Skin epidermis (tissue), 12 donors: ENCODE measurements at regions not wholly inside any gene's neighbourhood (a gene's known extent, or its start where the extent isn't known, plus 50 kb on each side); places are given as distances from the start of the nearest gene placed in this dataset.
"Not testable (repeated sequence)": the region's sequence is repeated elsewhere in the genome, so short reads cannot be mapped to it uniquely, and the experiment has no call there.

ENCODE experiments used
- H3K27ac ChIP-seq, 21 experiments: fragments of 200-600 bp; sonication (generic) in 11 of 21; one replicate each; pipeline ENCODE4 v1.5.0; 2020; ENCODE audit warnings: mild to moderate bottlenecking in 3 of 21, inconsistent platforms in 2 of 21, moderate library complexity in 2 of 21
- H3K4me3 ChIP-seq, 7 experiments: fragments of 200-600 bp; sonication (generic) in 2 of 7; one replicate each; pipeline ENCODE4 v1.5.0; 2020; ENCODE audit warnings: inconsistent platforms in 2 of 7, mild to moderate bottlenecking in 2 of 7, moderate library complexity in 1 of 7

DNA sequence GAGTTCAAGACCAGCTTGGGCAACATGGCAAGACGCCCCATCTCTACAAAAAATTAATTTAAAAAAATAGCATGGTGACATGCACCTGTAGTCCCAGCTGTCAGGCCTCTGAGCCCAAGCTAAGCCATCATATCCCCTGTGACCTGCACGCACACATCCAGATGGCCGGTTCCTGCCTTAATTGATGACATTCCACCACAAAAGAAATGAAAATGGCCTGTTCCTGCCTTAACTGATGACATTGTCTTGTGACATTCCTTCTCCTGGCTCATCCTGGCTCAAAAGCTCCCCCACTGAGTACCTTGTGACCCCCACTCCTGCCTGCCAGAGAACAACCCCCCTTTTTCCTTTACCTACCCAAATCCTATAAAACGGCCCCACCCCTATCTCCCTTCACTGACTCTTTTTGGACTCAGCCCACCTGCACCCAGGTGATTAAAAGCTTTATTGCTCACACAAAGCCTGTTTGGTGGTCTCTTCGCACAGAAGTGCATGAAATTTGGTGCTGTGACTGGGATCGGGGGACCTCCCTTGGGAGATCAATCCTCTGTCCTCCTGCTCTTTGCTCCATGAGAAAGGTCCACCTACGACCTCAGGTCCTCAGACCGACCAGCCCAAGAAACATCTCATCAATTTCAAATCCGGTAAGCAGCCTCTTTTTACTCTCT is 65.6 kb upstream of the ETAA1 start:
- not testable (repeated sequence) for H3K27ac ChIP-seq

DNA sequence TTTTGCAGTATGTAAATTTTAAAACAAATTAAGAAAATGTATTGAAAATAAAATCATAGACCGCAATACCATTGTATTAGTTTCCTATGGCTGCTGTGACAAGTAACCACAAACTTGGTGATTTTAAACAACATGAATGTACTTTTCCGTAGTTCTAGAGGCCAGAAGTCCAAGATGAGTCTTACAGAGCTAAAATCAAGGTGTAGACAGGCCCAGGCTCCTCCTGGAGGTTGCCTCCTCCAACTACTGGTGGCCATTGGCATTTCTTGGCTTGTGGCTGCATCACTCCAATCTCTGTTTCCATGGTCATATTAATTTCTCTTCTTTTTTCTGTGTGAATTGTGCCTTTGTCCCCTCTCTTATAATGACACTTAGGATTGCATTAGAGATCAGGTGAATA is 59.2 kb upstream of the ETAA1 start:
- Histone ChIP-seq H3K27ac (no peak overlapping the region), H3K4me3 (no peak overlapping the region)

More for the DNA sequence above, 65.6 kb upstream of the ETAA1 start:
- not testable (repeated sequence) for H3K4me3 ChIP-seq

DNA sequence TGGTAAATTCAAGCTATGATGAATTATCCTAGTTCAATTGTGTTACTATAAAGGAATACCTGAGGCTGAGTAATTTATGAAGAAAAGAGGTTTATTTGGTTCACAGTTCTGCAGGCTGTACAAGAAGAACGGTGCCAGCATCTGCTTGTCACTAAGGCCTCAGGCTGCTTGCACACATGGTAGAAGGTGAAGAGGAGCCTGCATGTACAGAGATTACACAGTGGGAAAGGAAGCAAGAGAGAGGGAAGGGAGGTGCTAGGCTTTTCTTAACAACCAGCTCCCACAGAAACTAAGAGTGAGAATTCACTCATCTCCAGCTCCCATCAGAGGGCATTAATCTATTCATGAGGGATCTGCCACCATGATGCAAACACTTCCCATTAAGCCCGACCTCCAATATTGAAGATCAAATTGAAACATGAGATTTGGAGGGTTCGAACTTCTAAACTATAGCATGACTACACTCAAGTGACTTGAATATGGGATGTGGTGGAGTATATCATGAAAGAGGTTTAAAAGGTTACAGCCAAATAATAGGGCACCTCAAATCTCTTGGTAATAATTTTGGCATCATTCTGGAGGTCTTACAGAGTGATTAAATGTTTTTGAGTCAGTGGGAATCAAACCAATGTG is 58.4 kb upstream of the ETAA1 start:
- H3K4me3 ChIP-seq, result no peak overlapping the region
- H3K27ac ChIP-seq, result no peak overlapping the region

DNA sequence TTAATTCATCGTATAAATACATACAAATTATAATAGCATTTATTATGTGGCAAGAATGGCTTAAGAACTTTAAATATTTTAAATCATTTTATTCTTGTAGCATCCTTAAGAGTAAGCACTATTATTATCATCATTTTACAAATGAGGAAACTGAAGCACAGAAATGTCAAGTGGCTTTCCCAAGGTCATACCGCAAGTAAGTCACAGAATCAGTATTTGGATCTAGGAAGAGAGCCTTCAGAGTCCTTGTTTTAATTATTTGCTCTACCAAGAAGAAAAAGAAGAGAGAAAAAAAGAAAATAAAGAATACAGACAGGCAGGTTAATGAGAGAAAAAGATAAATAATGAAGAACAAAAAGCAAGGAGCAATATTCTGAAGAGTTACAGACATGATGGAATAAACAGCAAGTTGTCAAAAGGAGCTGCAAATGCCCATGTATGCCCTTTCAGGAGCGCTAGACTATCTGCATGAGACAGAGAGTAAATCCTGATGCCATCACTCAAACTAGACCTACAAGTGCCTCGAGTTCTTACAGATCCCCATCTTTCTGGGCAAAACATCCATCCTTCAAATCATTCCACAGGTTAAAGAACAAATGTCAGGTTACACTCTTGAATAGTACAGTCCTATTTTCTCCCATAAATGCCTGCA is 57.8 kb upstream of the ETAA1 start:
- H3K27ac ChIP-seq, result no peak overlapping the region
- H3K4me3 ChIP-seq, result no peak overlapping the region

DNA sequence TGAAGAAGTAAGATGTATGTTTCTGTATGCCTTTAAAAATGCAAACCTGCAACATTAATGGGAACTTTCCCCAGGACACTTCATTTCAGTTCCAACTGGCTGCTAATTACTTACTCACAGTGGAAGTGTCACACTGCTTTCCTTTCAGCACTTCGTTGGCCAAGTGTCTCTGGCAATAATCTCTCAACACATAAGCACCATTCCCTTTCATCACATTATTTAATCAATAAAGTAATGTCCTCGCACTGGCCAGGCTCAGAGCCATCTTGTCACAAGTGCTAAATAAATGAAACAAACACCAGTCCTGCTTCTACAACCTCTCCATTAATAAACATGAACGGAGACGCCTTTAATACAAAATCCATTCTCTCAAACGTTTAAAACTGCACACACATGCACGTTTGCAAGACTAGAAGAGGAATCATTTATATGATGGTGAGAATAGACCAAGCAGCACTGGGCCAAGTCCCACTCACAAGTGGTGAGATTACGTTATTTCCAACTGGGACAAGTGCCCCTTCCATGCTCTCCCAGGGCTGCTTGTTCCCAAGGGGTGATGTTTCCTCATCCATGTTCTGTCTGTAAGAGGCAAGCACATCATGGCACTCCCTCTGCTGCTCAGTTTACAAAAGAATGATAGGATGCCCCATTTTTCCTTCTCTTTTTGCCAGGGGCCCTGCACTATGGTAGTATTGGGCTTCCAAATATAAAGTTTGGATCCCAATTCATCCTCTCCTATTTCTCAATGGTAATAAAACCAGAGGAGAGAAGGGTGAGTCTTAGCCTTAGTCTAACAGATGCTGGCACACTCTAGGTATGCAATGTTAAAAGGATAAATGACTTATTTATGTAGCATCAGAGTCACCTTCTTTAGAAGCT is 56.8 kb upstream of the ETAA1 start:
- H3K4me3 ChIP-seq, result no peak overlapping the region

GRCh38 chr2:67341012-67341318 is 56.2 kb upstream of the ETAA1 start:
- H3K4me3 ChIP-seq, result no peak overlapping the region
- no peak overlapping the region for H3K27ac ChIP-seq

More for the DNA sequence above, 56.8 kb upstream of the ETAA1 start:
- H3K27ac ChIP-seq, result no peak overlapping the region

GRCh38 chr2:67341336-67341735 is 55.8 kb upstream of the ETAA1 start:
- no peak overlapping the region for H3K27ac ChIP-seq

GRCh38 chr2:67342394-67342793 is 54.7 kb upstream of the ETAA1 start:
- H3K4me3 ChIP-seq, result no peak overlapping the region

More at GRCh38 chr2:67341336-67341735, 55.8 kb upstream of the ETAA1 start:
- H3K4me3 ChIP-seq, result no peak overlapping the region

GRCh38 chr2:67346718-67347407 is 50.3 kb upstream of the ETAA1 start:
- no peak overlapping the region for H3K4me3 ChIP-seq

More at GRCh38 chr2:67342394-67342793, 54.7 kb upstream of the ETAA1 start:
- H3K27ac ChIP-seq, result no peak overlapping the region

More at GRCh38 chr2:67346718-67347407, 50.3 kb upstream of the ETAA1 start:
- H3K27ac ChIP-seq, result no peak overlapping the region
